ENCODE measurements at regions not wholly inside any gene's neighbourhood (a gene's known extent, or its start where the extent isn't known, plus 50 kb on each side); places are given as distances from the start of the nearest gene placed in this dataset.

- no peak for TF ChIP-seq EP300 (IDR thresholded peaks at IDR 0.05; ENCODE audit: borderline replicate concordance in 1 of 2, control insufficient read depth in 1 of 2, low read depth in 2 of 2, low read length in 2 of 2)
- TF ChIP-seq ZNF274 (IDR thresholded peaks at IDR 0.05; ENCODE audit: insufficient read depth, insufficient read length), result no peak
- no peak for TF ChIP-seq CTCF (IDR thresholded peaks at IDR 0.05 in 2 of 3, conservative IDR thresholded peaks at IDR 0.05 in 1 of 3; ENCODE audit: control insufficient read depth in 2 of 3, extremely low read depth in 1 of 3, insufficient read depth in 1 of 3, low read depth in 3 of 3, low read length in 3 of 3)
- no peak for TF ChIP-seq SPI1 (IDR thresholded peaks at IDR 0.05; ENCODE audit: borderline replicate concordance, insufficient read depth, low read depth, low read length)
- TF ChIP-seq BACH1 (IDR thresholded peaks at IDR 0.05; ENCODE audit: borderline replicate concordance), result no peak
These were observed 385.5 kb downstream of the TENT5A start for GRCh38 chr6:81366972-81367371.
